ENCODE measurements at regions not wholly inside any gene's neighbourhood (a gene's known extent, or its start where the extent isn't known, plus 50 kb on each side); places are given as distances from the start of the nearest gene placed in this dataset.

GRCh38 chr15:38029736-38030135 lies 95.3 kb downstream of the TMCO5A start:
- FAIRE-seq (no peak), DNase-seq (ENCODE audit: insufficient read length) (no peak)
- no peak for TF ChIP-seq POLR2A (IDR thresholded peaks at IDR 0.05; ENCODE audit: low read depth, low read length)
- TF ChIP-seq POLR2AphosphoS5 (IDR thresholded peaks at IDR 0.05; ENCODE audit: low read depth, low read length): no peak
- TF ChIP-seq TAF1 (IDR thresholded peaks at IDR 0.05; ENCODE audit: borderline replicate concordance, low read depth, low read length): no peak

DNA sequence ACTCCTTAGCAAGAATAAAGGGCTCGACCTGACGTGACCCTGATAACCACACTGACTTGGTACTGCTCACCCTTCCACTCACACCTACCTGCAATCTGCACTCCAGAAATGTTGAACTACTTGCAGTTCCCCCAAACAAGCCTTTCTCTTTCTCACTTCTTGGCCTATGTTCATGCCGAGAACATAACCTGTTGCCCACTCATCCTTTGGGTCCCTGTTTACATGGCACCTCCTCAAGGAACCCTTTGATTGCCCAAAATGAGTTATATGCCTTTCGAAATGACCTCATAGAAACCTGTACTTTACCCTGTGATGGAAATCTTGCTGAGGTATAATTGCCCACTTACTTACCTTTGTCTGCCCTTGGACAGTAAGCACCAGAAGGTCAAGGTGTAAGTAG lies 96.2 kb downstream of the TMCO5A start:
- FAIRE-seq (no peak), DNase-seq (ENCODE audit: insufficient read length) (no peak)
- no peak for TF ChIP-seq POLR2A (IDR thresholded peaks at IDR 0.05; ENCODE audit: low read depth, low read length)
- TF ChIP-seq TAF1 (IDR thresholded peaks at IDR 0.05; ENCODE audit: borderline replicate concordance, low read depth, low read length): no peak
- no peak for TF ChIP-seq POLR2AphosphoS5 (IDR thresholded peaks at IDR 0.05; ENCODE audit: low read depth, low read length)

DNA sequence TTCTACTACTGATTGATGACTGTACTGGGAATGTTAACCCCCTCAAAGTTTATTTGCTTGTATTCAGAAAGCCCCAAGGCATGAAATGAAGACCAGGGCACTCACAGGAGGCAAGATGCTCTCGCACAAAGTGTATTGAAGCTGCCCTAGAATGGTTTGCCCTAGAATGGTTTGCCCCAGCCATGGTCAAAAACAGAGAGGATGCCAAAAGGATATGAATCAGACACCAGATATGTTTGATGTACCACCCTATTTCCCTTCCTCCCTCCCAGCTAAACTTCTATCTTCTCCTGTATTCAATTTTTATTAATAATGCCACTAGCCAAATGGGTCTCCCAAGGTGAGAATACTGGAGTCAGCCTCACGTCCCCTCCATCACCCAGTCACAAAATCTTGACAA lies 101.3 kb downstream of the TMCO5A start:
- DNase-seq (ENCODE audit: insufficient read length): no peak
- no peak for FAIRE-seq
- TF ChIP-seq TAF1 (IDR thresholded peaks at IDR 0.05; ENCODE audit: borderline replicate concordance, low read depth, low read length): no peak
- TF ChIP-seq POLR2AphosphoS5 (IDR thresholded peaks at IDR 0.05; ENCODE audit: low read depth, low read length): no peak
- no peak for TF ChIP-seq POLR2A (IDR thresholded peaks at IDR 0.05; ENCODE audit: low read depth, low read length)

- FAIRE-seq (no peak), DNase-seq (ENCODE audit: insufficient read length) (no peak)
- no peak for TF ChIP-seq TAF1 (IDR thresholded peaks at IDR 0.05; ENCODE audit: borderline replicate concordance, low read depth, low read length)
- no peak for TF ChIP-seq POLR2A (IDR thresholded peaks at IDR 0.05; ENCODE audit: low read depth, low read length)
These were observed 102.4 kb downstream of the TMCO5A start for GRCh38 chr15:38036790-38037338.

GRCh38 chr15:38038659-38039442 lies 104.4 kb downstream of the TMCO5A start:
- TF ChIP-seq POLR2A (IDR thresholded peaks at IDR 0.05; ENCODE audit: low read depth, low read length) (no peak), POLR2AphosphoS5 (IDR thresholded peaks at IDR 0.05; ENCODE audit: low read depth, low read length) (no peak), TAF1 (IDR thresholded peaks at IDR 0.05; ENCODE audit: borderline replicate concordance, low read depth, low read length) (no peak)
- FAIRE-seq (no peak), DNase-seq (ENCODE audit: insufficient read length) (no peak)

DNA sequence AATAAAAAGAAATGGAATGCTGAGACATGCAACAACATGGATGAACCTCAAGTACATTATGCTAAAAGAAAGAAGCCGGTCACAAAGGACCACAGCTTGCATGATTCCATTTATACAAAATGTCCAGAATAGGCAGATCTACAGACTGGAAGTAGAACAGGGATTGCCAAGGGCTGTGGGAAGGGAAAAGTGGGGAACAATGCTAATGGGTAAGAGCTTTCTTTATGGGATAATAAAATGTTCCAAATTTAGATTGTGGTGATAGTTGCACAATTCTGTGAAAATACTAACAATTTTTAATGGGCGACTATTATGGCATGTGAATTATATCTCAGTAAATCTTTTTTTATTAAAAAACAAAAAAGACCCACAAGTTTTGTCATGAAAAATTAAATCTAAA lies 106.2 kb downstream of the TMCO5A start:
- DNase-seq (ENCODE audit: insufficient read length) (no peak), FAIRE-seq (no peak)

DNA sequence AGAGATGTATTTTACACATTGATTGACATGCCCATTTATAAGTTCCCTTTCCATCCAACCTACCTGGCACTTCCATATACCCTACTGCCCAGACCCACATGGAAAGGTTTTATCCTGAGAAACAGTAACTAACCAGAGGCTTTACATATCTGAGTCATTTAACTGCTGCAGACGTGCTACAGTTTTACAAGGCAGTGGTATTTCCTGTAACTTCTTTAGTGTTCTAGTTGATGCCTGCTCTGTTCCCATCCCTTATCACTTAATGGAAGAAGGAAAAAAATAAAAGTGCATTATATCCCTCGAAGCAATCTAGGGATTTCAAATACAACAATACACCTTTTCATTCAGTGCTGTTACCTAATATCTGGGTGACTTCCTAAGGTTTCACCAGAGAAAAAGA lies 107.1 kb downstream of the TMCO5A start:
- no peak for TF ChIP-seq POLR2A (IDR thresholded peaks at IDR 0.05; ENCODE audit: low read depth, low read length)
- no peak for TF ChIP-seq TAF1 (IDR thresholded peaks at IDR 0.05; ENCODE audit: borderline replicate concordance, low read depth, low read length)
- no peak for TF ChIP-seq POLR2AphosphoS5 (IDR thresholded peaks at IDR 0.05; ENCODE audit: low read depth, low read length)
- FAIRE-seq (no peak), DNase-seq (ENCODE audit: insufficient read length) (no peak)

More for the DNA sequence above, 106.2 kb downstream of the TMCO5A start:
- TF ChIP-seq TAF1 (IDR thresholded peaks at IDR 0.05; ENCODE audit: borderline replicate concordance, low read depth, low read length): no peak
- TF ChIP-seq POLR2AphosphoS5 (IDR thresholded peaks at IDR 0.05; ENCODE audit: low read depth, low read length): no peak
- TF ChIP-seq POLR2A (IDR thresholded peaks at IDR 0.05; ENCODE audit: low read depth, low read length): no peak

GRCh38 chr15:38042211-38042610 lies 107.8 kb downstream of the TMCO5A start:
- DNase-seq (ENCODE audit: insufficient read length) (no peak), FAIRE-seq (no peak)
- TF ChIP-seq POLR2AphosphoS5 (IDR thresholded peaks at IDR 0.05; ENCODE audit: low read depth, low read length) (no peak), POLR2A (IDR thresholded peaks at IDR 0.05; ENCODE audit: low read depth, low read length) (no peak), TAF1 (IDR thresholded peaks at IDR 0.05; ENCODE audit: borderline replicate concordance, low read depth, low read length) (no peak)

GRCh38 chr15:38042707-38043445 lies 108.4 kb downstream of the TMCO5A start:
- no peak for FAIRE-seq
- TF ChIP-seq POLR2A (IDR thresholded peaks at IDR 0.05; ENCODE audit: low read depth, low read length) (no peak), POLR2AphosphoS5 (IDR thresholded peaks at IDR 0.05; ENCODE audit: low read depth, low read length) (no peak), TAF1 (IDR thresholded peaks at IDR 0.05; ENCODE audit: borderline replicate concordance, low read depth, low read length) (no peak)
- DNase-seq (ENCODE audit: insufficient read length): no peak

DNA sequence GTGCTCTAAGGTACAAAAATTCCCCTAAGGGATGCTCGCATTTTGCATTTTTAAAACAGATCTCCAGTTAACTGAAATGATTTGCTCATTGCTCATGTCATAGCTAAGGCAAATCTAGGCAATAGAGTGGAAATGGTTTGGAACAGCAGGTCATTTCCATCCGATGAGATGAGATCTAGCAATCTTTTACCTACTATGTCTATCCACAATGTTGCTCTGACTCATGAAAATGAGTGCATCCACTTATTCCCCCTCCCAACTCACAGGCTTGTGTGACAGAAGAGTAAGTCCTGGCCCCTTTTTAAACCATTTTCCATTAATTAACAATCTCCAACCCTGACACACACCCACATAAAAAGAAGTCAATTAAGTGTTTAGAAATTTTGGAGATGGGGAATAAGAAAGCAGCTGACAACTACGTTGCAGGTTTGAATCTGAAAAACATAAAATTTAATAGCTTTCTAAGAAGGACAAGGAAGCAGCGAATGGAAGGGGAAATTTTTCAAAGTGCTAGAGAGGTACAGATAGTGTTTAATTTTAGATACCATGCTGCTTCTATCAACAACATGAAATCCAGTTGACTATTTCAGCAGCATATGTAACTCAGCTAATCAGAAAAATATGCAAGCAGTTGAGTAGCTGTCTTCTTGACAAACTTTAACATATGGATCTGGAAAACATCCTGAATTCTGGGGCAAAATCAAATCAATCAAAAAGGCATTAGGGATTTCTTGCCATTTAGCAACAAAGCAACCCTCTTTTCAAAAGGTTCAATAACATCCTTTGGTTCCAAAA lies 112.0 kb downstream of the TMCO5A start:
- FAIRE-seq: no peak
- no peak for TF ChIP-seq POLR2AphosphoS5 (IDR thresholded peaks at IDR 0.05; ENCODE audit: low read depth, low read length)
- DNase-seq (ENCODE audit: insufficient read length): no peak

- TF ChIP-seq POLR2A (IDR thresholded peaks at IDR 0.05; ENCODE audit: low read depth, low read length): no peak
- no peak for TF ChIP-seq TAF1 (IDR thresholded peaks at IDR 0.05; ENCODE audit: borderline replicate concordance, low read depth, low read length)
- TF ChIP-seq POLR2AphosphoS5 (IDR thresholded peaks at IDR 0.05; ENCODE audit: low read depth, low read length): no peak
- FAIRE-seq (peak; percentile 14), DNase-seq (ENCODE audit: insufficient read length) (no peak)
These were observed 113.6 kb downstream of the TMCO5A start for GRCh38 chr15:38048001-38048455.

Data from GM12892 (cell line).